Vagina (tissue), 2 donors: ENCODE measurements at regions not wholly inside any gene's neighbourhood (a gene's known extent, or its start where the extent isn't known, plus 50 kb on each side); places are given as distances from the start of the nearest gene placed in this dataset.

Experiments
- DNase-seq, 2 donors: peaks; one replicate each; pipeline ENCODE4 v3.0.0-alpha.2; 2017; ENCODE audit errors: extremely low spot score in 2 of 2
- H3K27ac ChIP-seq: fragments of 200-600 bp; sonication (generic); one replicate; pipeline ENCODE4 v1.5.1; 2019
- H3K27me3 ChIP-seq: fragments of 200-600 bp; sonication (generic); one replicate; pipeline ENCODE4 v1.5.1; 2019
- H3K36me3 ChIP-seq, 2 donors: fragments of 200-600 bp; sonication (generic); one replicate each; pipeline ENCODE4 v1.5.1; 2017 to 2019
- H3K4me1 ChIP-seq: fragments of 200-600 bp; sonication (generic); one replicate; pipeline ENCODE4 v1.5.1; 2019
- H3K4me3 ChIP-seq, 2 donors: fragments of 200-600 bp; sonication (generic); 1 replicate in 1 of 2; 2 replicates in 1 of 2; pipeline ENCODE4 v1.5.1; 2016 to 2019
- H3K9me3 ChIP-seq: fragments of 200-600 bp; sonication (generic); one replicate; pipeline ENCODE4 v1.5.1; 2019
- CTCF ChIP-seq, 3 experiments: fragments of 450-650 bp in 2 of 3; fragments of 200-600 bp in 1 of 3; sonication (generic) in 1 of 3; IDR thresholded peaks; one replicate each; pipeline ENCODE4 v1.5.1; 2017 to 2019; ENCODE audit warnings: antibody characterized with exemption in 3 of 3, mild to moderate bottlenecking in 2 of 3, moderate library complexity in 2 of 3
- POLR2A ChIP-seq, 2 donors: fragments of 450-650 bp; IDR thresholded peaks; one replicate each; pipeline ENCODE4 v1.6.1; 2017; ENCODE audit warnings: antibody characterized with exemption in 2 of 2, mild to moderate bottlenecking in 2 of 2, moderate library complexity in 2 of 2
- POLR2AphosphoS5 ChIP-seq, 2 donors: sonication (generic); formaldehyde crosslinking; IDR thresholded peaks; one replicate each; pipeline ENCODE4 v1.9.0; 2017; ENCODE audit warnings: antibody characterized with exemption in 2 of 2, mild to moderate bottlenecking in 2 of 2, low read depth in 1 of 2; ENCODE audit not compliant: insufficient read depth in 1 of 2
- intact Hi-C: fragments of 100-400 bp; cut with DNase I; formaldehyde crosslinking; loops from one replicate; pipeline ENCODE4 v1.15.1; 2023

- no peak overlapping the region for H3K4me3 ChIP-seq
- H3K9me3 ChIP-seq = no peaks in the 10 kb centered on the region
- intact Hi-C loops = no loop called here
- no peak for TF ChIP-seq POLR2A (IDR thresholded peaks at IDR 0.05)
- TF ChIP-seq CTCF (IDR thresholded peaks at IDR 0.05) = no peak
- no peak for TF ChIP-seq POLR2AphosphoS5 (IDR thresholded peaks at IDR 0.05; ENCODE audit: insufficient read depth in 1 of 2, low read depth in 1 of 2)
- no peak for DNase-seq
- peaks cover 16% of the 10 kb centered on the region for H3K4me1 ChIP-seq
- H3K36me3 ChIP-seq = no peaks in the 10 kb centered on the region
- no peaks in the 10 kb centered on the region for H3K27me3 ChIP-seq
- H3K27ac ChIP-seq = no peak overlapping the region
Observed at GRCh38 chr14:34329301-34329700, 132.7 kb downstream of the SPTSSA start.

GRCh38 chr14:34328178-34328577, 133.9 kb downstream of the SPTSSA start:
- TF ChIP-seq POLR2AphosphoS5 (IDR thresholded peaks at IDR 0.05; ENCODE audit: insufficient read depth in 1 of 2, low read depth in 1 of 2) (no peak), POLR2A (IDR thresholded peaks at IDR 0.05) (no peak), CTCF (IDR thresholded peaks at IDR 0.05) (no peak)
- Histone ChIP-seq H3K9me3 (no peaks in the 10 kb centered on the region), H3K36me3 (no peaks in the 10 kb centered on the region), H3K27me3 (no peaks in the 10 kb centered on the region), H3K4me3 (no peak overlapping the region), H3K4me1 (peaks cover 16% of the 10 kb centered on the region), H3K27ac (no peak overlapping the region)
- intact Hi-C loops = no loop called here
- DNase-seq = peak in 1 of 2 donors; percentile 52

GRCh38 chr14:34325493-34325892, 136.5 kb downstream of the SPTSSA start:
- intact Hi-C loops = no loop called here
- Histone ChIP-seq H3K27ac (no peak overlapping the region), H3K9me3 (no peaks in the 10 kb centered on the region), H3K27me3 (no peaks in the 10 kb centered on the region), H3K4me3 (no peak overlapping the region), H3K4me1 (no peaks in the 10 kb centered on the region), H3K36me3 (no peaks in the 10 kb centered on the region)
- no peak for TF ChIP-seq POLR2A (IDR thresholded peaks at IDR 0.05)
- TF ChIP-seq POLR2AphosphoS5 (IDR thresholded peaks at IDR 0.05; ENCODE audit: insufficient read depth in 1 of 2, low read depth in 1 of 2) = no peak
- TF ChIP-seq CTCF (IDR thresholded peaks at IDR 0.05) = no peak
- DNase-seq = peak in 1 of 2 donors; percentile 40

- H3K27ac ChIP-seq = no peak overlapping the region
- no peaks in the 10 kb centered on the region for H3K27me3 ChIP-seq
- H3K36me3 ChIP-seq = no peaks in the 10 kb centered on the region
- no peak for DNase-seq
- no peaks in the 10 kb centered on the region for H3K4me1 ChIP-seq
- TF ChIP-seq CTCF (IDR thresholded peaks at IDR 0.05) (peak in 2 of 3 experiments; percentile 32 to 39), POLR2AphosphoS5 (IDR thresholded peaks at IDR 0.05; ENCODE audit: insufficient read depth in 1 of 2, low read depth in 1 of 2) (no peak), POLR2A (IDR thresholded peaks at IDR 0.05) (no peak)
- intact Hi-C loops = no loop called here
- no peaks in the 10 kb centered on the region for H3K9me3 ChIP-seq
- H3K4me3 ChIP-seq = no peak overlapping the region
Observed at GRCh38 chr14:34324363-34324795, 137.7 kb downstream of the SPTSSA start.

- DNase-seq = no peak
- H3K36me3 ChIP-seq = no peaks in the 10 kb centered on the region
- H3K27ac ChIP-seq = no peak overlapping the region
- H3K4me1 ChIP-seq = no peaks in the 10 kb centered on the region
- intact Hi-C loops = no loop called here
- peak in 2 of 3 experiments; percentile 49 to 66 for TF ChIP-seq CTCF (IDR thresholded peaks at IDR 0.05)
- no peak for TF ChIP-seq POLR2AphosphoS5 (IDR thresholded peaks at IDR 0.05; ENCODE audit: insufficient read depth in 1 of 2, low read depth in 1 of 2)
- no peaks in the 10 kb centered on the region for H3K9me3 ChIP-seq
- H3K4me3 ChIP-seq = no peak overlapping the region
- no peaks in the 10 kb centered on the region for H3K27me3 ChIP-seq
Observed at GRCh38 chr14:34322940-34323418, 139.1 kb downstream of the SPTSSA start.
